ENCODE measurements at regions not wholly inside any gene's neighbourhood (a gene's known extent, or its start where the extent isn't known, plus 50 kb on each side); places are given as distances from the start of the nearest gene placed in this dataset.

GRCh38 chr13:40077396-40078027 lies 422.1 kb downstream of the COG6 start:
- DNase-seq (ENCODE audit: low read depth) = no peak

GRCh38 chr13:40079721-40080120 lies 424.3 kb downstream of the COG6 start:
- DNase-seq (ENCODE audit: low read depth) = no peak

- no peak for DNase-seq (ENCODE audit: low read depth)
These were observed 425.2 kb downstream of the COG6 start for GRCh38 chr13:40080676-40081075.

- no peak for DNase-seq (ENCODE audit: low read depth)
These were observed 427.2 kb downstream of the COG6 start for GRCh38 chr13:40082639-40083038.

GRCh38 chr13:40083841-40084240 lies 428.4 kb downstream of the COG6 start:
- DNase-seq (ENCODE audit: low read depth) = no peak

- DNase-seq (ENCODE audit: low read depth) = no peak
These were observed 429.5 kb downstream of the COG6 start for GRCh38 chr13:40084934-40085333.

GRCh38 chr13:40087091-40088002 lies 431.9 kb downstream of the COG6 start:
- DNase-seq (ENCODE audit: low read depth) = no peak

GRCh38 chr13:40094056-40094455 lies 438.6 kb downstream of the COG6 start:
- no peak for DNase-seq (ENCODE audit: low read depth)

GRCh38 chr13:40095695-40096356 lies 440.4 kb downstream of the COG6 start:
- DNase-seq (ENCODE audit: low read depth) = no peak

- no peak for DNase-seq (ENCODE audit: low read depth)
These were observed 441.0 kb downstream of the COG6 start for GRCh38 chr13:40096357-40096901.

- DNase-seq (ENCODE audit: low read depth) = no peak
These were observed 442.8 kb downstream of the COG6 start for GRCh38 chr13:40098246-40098645.

GRCh38 chr13:40101708-40102359 lies 446.4 kb downstream of the COG6 start:
- no peak for DNase-seq (ENCODE audit: low read depth)

GRCh38 chr13:40102360-40102727 lies 446.9 kb downstream of the COG6 start:
- no peak for DNase-seq (ENCODE audit: low read depth)

- no peak for DNase-seq (ENCODE audit: low read depth)
These were observed 447.4 kb downstream of the COG6 start for GRCh38 chr13:40102854-40103253.

GRCh38 chr13:40103864-40104263 lies 448.4 kb downstream of the COG6 start:
- DNase-seq (ENCODE audit: low read depth) = no peak

- DNase-seq (ENCODE audit: low read depth) = no peak
These were observed 449.8 kb downstream of the COG6 start for GRCh38 chr13:40105231-40105630.

GRCh38 chr13:40109351-40109844 lies 453.9 kb downstream of the COG6 start:
- no peak for DNase-seq (ENCODE audit: low read depth)

GRCh38 chr13:40113643-40114304 lies 458.3 kb downstream of the COG6 start:
- no peak for DNase-seq (ENCODE audit: low read depth)

- DNase-seq (ENCODE audit: low read depth) = no peak
These were observed 458.9 kb downstream of the COG6 start for GRCh38 chr13:40114305-40114896.

- DNase-seq (ENCODE audit: low read depth) = no peak
These were observed 460.0 kb downstream of the COG6 start for GRCh38 chr13:40115426-40115825.

GRCh38 chr13:40116008-40116407 lies 460.5 kb downstream of the COG6 start:
- DNase-seq (ENCODE audit: low read depth) = no peak

All from HS-27A (cell line).